Caco-2 (cell line): ENCODE measurements at regions not wholly inside any gene's neighbourhood (a gene's known extent, or its start where the extent isn't known, plus 50 kb on each side); places are given as distances from the start of the nearest gene placed in this dataset.

Source experiments
- BruUV-seq: library from RNA; stranded (reverse); fragments of 400-500 nt; replicated peaks from 2 replicates; lab custom pipeline; 2021; lab: Mats Ljungman, UMichigan
- CTCF ChIA-PET: fragments of 300-600 bp; sonication (Branson Sonifier 250); formaldehyde crosslinking; loops from one replicate; lab custom pipeline; 2022; ENCODE audit warnings: antibody characterized with exemption; lab: Charles Lee
- POLR2A ChIA-PET: fragments of 300-600 bp; sonication (Branson Sonifier 250); formaldehyde crosslinking; loops from one replicate; lab custom pipeline; 2022; ENCODE audit warnings: antibody characterized with exemption; lab: Charles Lee
- DNase-seq, 2 experiments: peaks; one replicate each; pipeline versions ENCODE4 v3.0.0 to v3.0.0-alpha.2; 2020 to 2022
- H3K27me3 ChIP-seq: replicated peaks from 2 replicates; pipeline ENCODE4 v1.6.0; 2011; ENCODE audit warnings: low read length; ENCODE audit not compliant: control insufficient read depth, insufficient read depth
- H3K36me3 ChIP-seq: 2 replicates; pipeline ENCODE4 v1.5.1; 2011; ENCODE audit warnings: low read length; ENCODE audit not compliant: control insufficient read depth, insufficient read depth
- H3K4me1 ChIP-seq: fragments of 250-450 bp; sonication (Bioruptor Pico); 2 replicates; pipeline ENCODE4 v1.5.1; 2020; ENCODE audit warnings: mild to moderate bottlenecking
- H3K4me3 ChIP-seq: 2 replicates; pipeline ENCODE4 v1.5.1; 2011; ENCODE audit warnings: low read depth, mild to moderate bottlenecking, control low read depth, low read length
- H3K9me3 ChIP-seq: fragments of 250-450 bp; sonication (Bioruptor Pico); 2 replicates; pipeline ENCODE4 v1.5.1; 2020; ENCODE audit warnings: mild to moderate bottlenecking, moderate library complexity
- H3K27ac Mint-ChIP-seq: one replicate; pipeline ENCODE4 v1.8.0; 2022; ENCODE audit warnings: mixed read lengths; ENCODE audit not compliant: unreplicated experiment
- H3K27me3 Mint-ChIP-seq: one replicate; pipeline ENCODE4 v1.8.0; 2022; ENCODE audit warnings: mixed read lengths; ENCODE audit not compliant: insufficient read depth, unreplicated experiment
- H3K36me3 Mint-ChIP-seq: one replicate; pipeline ENCODE4 v1.8.0; 2022; ENCODE audit warnings: mild to moderate bottlenecking, mixed read lengths; ENCODE audit not compliant: insufficient read depth, unreplicated experiment
- H3K4me1 Mint-ChIP-seq: one replicate; pipeline ENCODE4 v1.8.0; 2022; ENCODE audit warnings: low read depth, mixed read lengths; ENCODE audit not compliant: unreplicated experiment
- H3K4me3 Mint-ChIP-seq: one replicate; pipeline ENCODE4 v1.8.0; 2022; ENCODE audit warnings: mild to moderate bottlenecking, moderate library complexity, mixed read lengths; ENCODE audit not compliant: unreplicated experiment
- H3K9me3 Mint-ChIP-seq: one replicate; pipeline ENCODE4 v1.8.0; 2022; ENCODE audit warnings: mixed read lengths; ENCODE audit not compliant: unreplicated experiment
- CTCF ChIP-seq, 2 experiments: fragments of 200-600 bp in 1 of 2; IDR thresholded peaks; 1 replicate in 1 of 2; 2 replicates in 1 of 2; pipeline versions ENCODE4 v1.5.1 to v1.8.0; 2011 to 2022; ENCODE audit warnings: antibody characterized with exemption in 1 of 2, control low read depth in 1 of 2, inconsistent platforms in 1 of 2, low read depth in 1 of 2, low read length in 1 of 2, mild to moderate bottlenecking in 1 of 2, moderate library complexity in 1 of 2; ENCODE audit not compliant: insufficient read depth in 1 of 2, severe bottlenecking in 1 of 2, unreplicated experiment in 1 of 2
- intact Hi-C: fragments of 100-400 bp; cut with micrococcal nuclease; formaldehyde crosslinking; loops from one replicate; pipeline ENCODE4 v1.10.0; 2022; ENCODE audit not compliant: unreplicated experiment

- no peaks in the 10 kb centered on the region for H3K9me3 ChIP-seq
- no peaks in the 10 kb centered on the region for H3K36me3 ChIP-seq
- intact Hi-C loops = no loop called here
- H3K27ac Mint-ChIP-seq = no peak overlapping the region
- H3K27me3 ChIP-seq = no peaks in the 10 kb centered on the region
- peaks cover 1% of the 10 kb centered on the region for H3K9me3 Mint-ChIP-seq
- H3K4me3 ChIP-seq = no peak overlapping the region
- no peaks in the 10 kb centered on the region for H3K4me1 ChIP-seq
- no peak for TF ChIP-seq CTCF (IDR thresholded peaks at IDR 0.05; ENCODE audit: insufficient read depth in 1 of 2, low read depth in 1 of 2, low read length in 1 of 2, severe bottlenecking in 1 of 2, unreplicated experiment in 1 of 2)
- no peaks in the 10 kb centered on the region for H3K36me3 Mint-ChIP-seq
- no TSS peak for BruUV-seq
- CTCF ChIA-PET = no interaction called here
- POLR2A ChIA-PET = no interaction called here
- H3K4me1 Mint-ChIP-seq = no peaks in the 10 kb centered on the region
- peaks cover 2% of the 10 kb centered on the region for H3K27me3 Mint-ChIP-seq
- H3K4me3 Mint-ChIP-seq = no peak overlapping the region
- no peak for DNase-seq
These were observed 180.5 kb upstream of the TOX3 start for GRCh38 chr16:52727441-52727840.

- CTCF ChIA-PET = no interaction called here
- Mint-ChIP-seq H3K4me1 (no peaks in the 10 kb centered on the region), H3K27me3 (peaks cover 7% of the 10 kb centered on the region), H3K27ac (no peak overlapping the region), H3K9me3 (peaks cover 9% of the 10 kb centered on the region), H3K36me3 (no peaks in the 10 kb centered on the region), H3K4me3 (no peak overlapping the region)
- intact Hi-C loops = no loop called here
- H3K9me3 ChIP-seq = no peaks in the 10 kb centered on the region
- POLR2A ChIA-PET = no interaction called here
- no peaks in the 10 kb centered on the region for H3K4me1 ChIP-seq
- no peak overlapping the region for H3K4me3 ChIP-seq
- H3K36me3 ChIP-seq = no peaks in the 10 kb centered on the region
- no peak for TF ChIP-seq CTCF (IDR thresholded peaks at IDR 0.05; ENCODE audit: insufficient read depth in 1 of 2, low read depth in 1 of 2, low read length in 1 of 2, severe bottlenecking in 1 of 2, unreplicated experiment in 1 of 2)
- no peaks in the 10 kb centered on the region for H3K27me3 ChIP-seq
- no TSS peak for BruUV-seq
- DNase-seq = no peak
These were observed 178.5 kb upstream of the TOX3 start for GRCh38 chr16:52725461-52725860.

GRCh38 chr16:52725043-52725442, 178.1 kb upstream of the TOX3 start:
- no TSS peak for BruUV-seq
- Mint-ChIP-seq H3K4me1 (no peaks in the 10 kb centered on the region), H3K27ac (no peak overlapping the region), H3K36me3 (no peaks in the 10 kb centered on the region), H3K4me3 (no peak overlapping the region), H3K27me3 (peaks cover 7% of the 10 kb centered on the region), H3K9me3 (peaks cover 9% of the 10 kb centered on the region)
- no peak for TF ChIP-seq CTCF (IDR thresholded peaks at IDR 0.05; ENCODE audit: insufficient read depth in 1 of 2, low read depth in 1 of 2, low read length in 1 of 2, severe bottlenecking in 1 of 2, unreplicated experiment in 1 of 2)
- Histone ChIP-seq H3K36me3 (no peaks in the 10 kb centered on the region), H3K9me3 (no peaks in the 10 kb centered on the region), H3K27me3 (no peaks in the 10 kb centered on the region), H3K4me1 (no peaks in the 10 kb centered on the region), H3K4me3 (no peak overlapping the region)
- ChIA-PET CTCF (no interaction called here), POLR2A (no interaction called here)
- intact Hi-C loops = no loop called here
- DNase-seq = no peak
